OCI-LY3 (cell line): ENCODE measurements at regions not wholly inside any gene's neighbourhood (a gene's known extent, or its start where the extent isn't known, plus 50 kb on each side); places are given as distances from the start of the nearest gene placed in this dataset.

ENCODE experiments used
- H2AFZ ChIP-seq: fragments of 200-600, 300-600 bp; shearing (Covaris generic); 2 replicates; pipeline ENCODE4 v1.6.0; 2014; ENCODE audit warnings: antibody characterized with exemption, low read depth, low read length
- H3K27ac ChIP-seq: fragments of 200-600, 300-600 bp; sonication (generic); 2 replicates; pipeline ENCODE4 v1.5.1; 2014; ENCODE audit warnings: mild to moderate bottlenecking, low read length, moderate library complexity, mixed read lengths
- H3K27me3 ChIP-seq: fragments of 200-600, 300-600 bp; sonication (generic); 2 replicates; pipeline ENCODE4 v1.6.1; 2014; ENCODE audit warnings: low read depth, low read length, mixed read lengths
- H3K36me3 ChIP-seq: fragments of 200-600, 300-600 bp; sonication (generic); replicated peaks from 2 replicates; pipeline ENCODE3; 2014; ENCODE audit warnings: low read depth, low read length, mixed read lengths
- H3K4me1 ChIP-seq: fragments of 300-600, 200-600 bp; sonication (generic); 2 replicates; pipeline ENCODE4 v1.6.1; 2014; ENCODE audit warnings: low read length, mixed read lengths
- H3K4me2 ChIP-seq: fragments of 200-600, 300-600 bp; sonication (generic); 2 replicates; pipeline ENCODE4 v1.6.1; 2014; ENCODE audit warnings: low read length, mixed read lengths
- H3K4me3 ChIP-seq: fragments of 300-600, 200-600 bp; sonication (generic); 2 replicates; pipeline ENCODE4 v1.5.1; 2014; ENCODE audit warnings: antibody characterized with exemption, mild to moderate bottlenecking, low read length, moderate library complexity
- H3K79me2 ChIP-seq: fragments of 300-600, 200-600 bp; shearing (Covaris generic); 2 replicates; pipeline ENCODE4 v1.6.1; 2014; ENCODE audit warnings: mild to moderate bottlenecking, low read length, mixed read lengths
- H3K9ac ChIP-seq: fragments of 300-600, 200-600 bp; shearing (Covaris generic); 2 replicates; pipeline ENCODE4 v1.6.0; 2014; ENCODE audit warnings: mild to moderate bottlenecking, low read length, moderate library complexity
- H3K9me3 ChIP-seq: fragments of 200-600, 300-600 bp; shearing (Covaris generic); 2 replicates; pipeline ENCODE4 v1.6.1; 2014; ENCODE audit warnings: low read length, mixed read lengths; ENCODE audit not compliant: insufficient read depth
- H4K20me1 ChIP-seq: fragments of 200-600, 300-600 bp; sonication (generic); 2 replicates; pipeline ENCODE4 v1.6.1; 2016; ENCODE audit warnings: low read length, mixed read lengths; ENCODE audit not compliant: insufficient read depth
- EZH2phosphoT487 ChIP-seq: fragments of 200-600 bp; shearing (Covaris generic); IDR thresholded peaks from 2 replicates; pipeline ENCODE4 v1.6.1; 2018; ENCODE audit warnings: antibody characterized with exemption, mixed run types, low read depth
- TF ChIP-seq, protein P1 (sequence below): fragments of 200-600, 300-600 bp; sonication (generic); IDR thresholded peaks from 2 replicates; pipeline ENCODE4 v1.5.1; 2014; ENCODE audit warnings: antibody characterized with exemption, low read length, low read depth

DNA sequence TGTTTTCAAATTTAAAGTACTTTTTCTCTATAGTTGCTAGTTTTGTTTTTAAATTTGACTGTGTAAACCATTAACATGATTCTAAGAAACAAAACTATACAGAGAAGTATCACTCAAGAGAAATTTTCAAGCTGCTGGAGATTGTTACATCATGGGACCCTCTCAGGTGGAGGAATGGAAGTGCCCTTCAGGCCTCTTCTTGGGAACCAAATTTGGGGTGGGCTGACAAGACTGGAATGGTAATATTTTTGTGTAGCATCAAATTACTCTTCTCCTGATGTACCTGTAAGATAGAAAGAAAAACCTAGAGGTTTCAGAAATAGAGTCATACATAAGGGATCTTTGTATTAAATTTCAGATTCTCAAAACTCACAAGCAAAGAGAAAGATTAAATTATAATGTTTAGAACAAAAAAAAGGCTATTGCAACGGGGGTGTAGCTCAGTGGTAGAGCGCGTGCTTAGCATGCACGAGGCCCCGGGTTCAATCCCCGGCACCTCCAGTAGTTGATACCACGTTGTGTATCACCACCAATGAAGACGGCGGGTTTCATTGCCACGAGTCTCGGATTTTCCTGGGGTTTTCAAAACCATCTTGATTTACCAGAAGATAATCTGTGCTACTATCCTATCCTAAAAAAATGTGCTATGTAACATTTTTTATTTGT is 193.7 kb downstream of the GPX5 start:
- Histone ChIP-seq H3K27ac (no peak overlapping the region), H3K79me2 (no peaks in the 10 kb centered on the region), H3K36me3 (no peaks in the 10 kb centered on the region), H3K4me2 (peak overlapping the region; percentile 54), H3K27me3 (no peaks in the 10 kb centered on the region), H4K20me1 (no peaks in the 10 kb centered on the region), H3K4me1 (peaks cover 3% of the 10 kb centered on the region; the same call in 1 of the 2 replicates), H3K4me3 (peak overlapping the region; percentile 47; the same call in 1 of the 2 replicates), H2AFZ (no peak overlapping the region), H3K9me3 (no peaks in the 10 kb centered on the region), H3K9ac (no peak overlapping the region)
- no peak for TF ChIP-seq EZH2phosphoT487
- TF ChIP-seq, protein P1, sequence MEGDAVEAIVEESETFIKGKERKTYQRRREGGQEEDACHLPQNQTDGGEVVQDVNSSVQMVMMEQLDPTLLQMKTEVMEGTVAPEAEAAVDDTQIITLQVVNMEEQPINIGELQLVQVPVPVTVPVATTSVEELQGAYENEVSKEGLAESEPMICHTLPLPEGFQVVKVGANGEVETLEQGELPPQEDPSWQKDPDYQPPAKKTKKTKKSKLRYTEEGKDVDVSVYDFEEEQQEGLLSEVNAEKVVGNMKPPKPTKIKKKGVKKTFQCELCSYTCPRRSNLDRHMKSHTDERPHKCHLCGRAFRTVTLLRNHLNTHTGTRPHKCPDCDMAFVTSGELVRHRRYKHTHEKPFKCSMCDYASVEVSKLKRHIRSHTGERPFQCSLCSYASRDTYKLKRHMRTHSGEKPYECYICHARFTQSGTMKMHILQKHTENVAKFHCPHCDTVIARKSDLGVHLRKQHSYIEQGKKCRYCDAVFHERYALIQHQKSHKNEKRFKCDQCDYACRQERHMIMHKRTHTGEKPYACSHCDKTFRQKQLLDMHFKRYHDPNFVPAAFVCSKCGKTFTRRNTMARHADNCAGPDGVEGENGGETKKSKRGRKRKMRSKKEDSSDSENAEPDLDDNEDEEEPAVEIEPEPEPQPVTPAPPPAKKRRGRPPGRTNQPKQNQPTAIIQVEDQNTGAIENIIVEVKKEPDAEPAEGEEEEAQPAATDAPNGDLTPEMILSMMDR: no peak

DNA sequence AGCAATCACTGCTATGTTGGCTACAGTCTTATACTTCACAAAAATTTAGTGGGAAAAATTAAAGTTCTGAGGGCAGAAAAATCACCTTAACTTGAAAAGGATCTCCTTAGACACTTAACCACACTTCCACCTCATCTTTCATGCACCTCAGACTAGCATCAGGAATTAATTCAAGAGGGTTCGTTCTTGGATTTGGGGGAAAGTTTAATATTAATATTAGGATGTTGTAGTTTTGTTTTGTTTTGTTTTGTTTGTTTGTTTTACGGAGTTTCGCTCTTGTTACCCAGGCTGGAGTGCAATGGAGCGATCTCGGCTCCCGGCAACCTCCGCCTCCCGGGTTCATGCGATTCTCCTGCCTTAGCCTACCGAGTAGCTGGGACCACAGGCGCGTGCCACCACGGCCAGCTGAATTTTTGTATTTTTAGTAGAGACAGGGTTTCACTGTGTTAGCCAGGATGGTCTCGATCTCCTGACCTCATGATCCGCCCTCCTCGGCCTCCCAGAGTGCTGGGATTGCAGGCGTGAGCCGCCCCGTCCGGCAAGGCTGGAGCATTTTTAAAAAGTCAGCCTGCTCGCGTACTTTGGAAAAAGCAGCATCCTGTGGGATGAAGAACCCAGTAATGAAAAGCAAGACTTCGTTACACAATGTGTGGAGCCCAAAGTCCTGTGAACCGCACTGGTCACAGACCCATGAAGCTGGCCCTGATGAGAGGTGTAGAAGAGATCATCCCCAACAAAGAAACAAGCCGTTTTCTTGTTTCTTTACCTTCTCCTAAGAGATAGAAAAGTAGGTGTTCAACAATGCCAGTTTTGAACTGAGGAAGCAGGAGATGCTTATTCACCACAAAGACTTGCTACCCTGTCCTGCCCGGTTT is 194.9 kb downstream of the GPX5 start:
- Histone ChIP-seq H3K27ac (no peak overlapping the region), H3K79me2 (no peaks in the 10 kb centered on the region), H3K4me2 (peak overlapping the region; percentile 54)

DNA sequence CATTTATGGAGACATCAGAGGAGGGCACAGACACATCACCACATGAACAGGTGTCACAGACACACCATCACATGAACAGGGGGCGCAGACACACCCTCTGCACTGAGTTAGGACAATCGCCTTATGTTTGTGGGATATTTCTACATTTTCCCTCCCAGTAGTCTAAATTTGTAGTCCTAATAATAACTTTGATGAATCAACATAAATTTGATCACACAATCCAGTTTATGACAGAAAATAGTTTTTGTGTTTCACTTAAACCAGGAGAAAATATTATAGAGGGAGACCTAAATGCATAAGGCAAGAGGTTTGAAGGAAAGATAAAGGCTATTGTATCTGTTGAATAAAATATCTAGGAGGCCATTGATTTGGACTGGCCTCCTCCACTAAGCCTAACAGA is 195.7 kb downstream of the GPX5 start:
- Histone ChIP-seq H4K20me1 (no peaks in the 10 kb centered on the region), H3K4me2 (no peak overlapping the region), H3K4me1 (peaks cover 7% of the 10 kb centered on the region; the same call in 1 of the 2 replicates), H3K36me3 (no peaks in the 10 kb centered on the region), H3K79me2 (no peaks in the 10 kb centered on the region), H3K4me3 (no peak overlapping the region), H3K27me3 (no peaks in the 10 kb centered on the region), H3K9me3 (no peaks in the 10 kb centered on the region), H2AFZ (no peak overlapping the region), H3K27ac (no peak overlapping the region), H3K9ac (no peak overlapping the region)
- TF ChIP-seq EZH2phosphoT487: no peak
- TF ChIP-seq, protein P1: no peak

More for the DNA sequence above, 194.9 kb downstream of the GPX5 start:
- Histone ChIP-seq H3K36me3 (no peaks in the 10 kb centered on the region), H4K20me1 (no peaks in the 10 kb centered on the region), H2AFZ (no peak overlapping the region), H3K9ac (no peak overlapping the region), H3K27me3 (no peaks in the 10 kb centered on the region), H3K4me3 (peak overlapping the region; percentile 47; the same call in 1 of the 2 replicates), H3K9me3 (no peaks in the 10 kb centered on the region), H3K4me1 (peaks cover 3% of the 10 kb centered on the region; the same call in 1 of the 2 replicates)
- TF ChIP-seq, protein P1: no peak
- no peak for TF ChIP-seq EZH2phosphoT487

DNA sequence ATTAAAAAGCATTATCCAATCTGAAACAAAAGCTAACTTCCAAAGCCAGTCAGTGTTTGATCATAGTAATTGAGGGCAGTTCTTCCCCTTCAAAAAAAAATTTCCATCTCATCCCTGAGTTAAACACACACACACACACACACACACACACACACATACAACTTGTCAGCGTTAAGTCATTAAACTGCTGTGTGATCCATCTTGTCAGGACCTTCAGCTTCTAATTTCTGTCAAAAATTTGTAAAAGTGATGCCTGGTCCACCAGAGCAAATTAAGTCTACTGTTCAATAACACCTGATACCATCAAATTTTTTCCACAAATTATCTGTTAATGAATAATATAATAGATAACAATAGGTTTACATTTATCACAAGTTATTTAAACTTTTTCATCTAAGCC is 198.7 kb downstream of the GPX5 start:
- Histone ChIP-seq H3K4me2 (no peak overlapping the region), H3K9ac (no peak overlapping the region), H3K36me3 (no peaks in the 10 kb centered on the region), H3K4me3 (no peak overlapping the region), H3K27ac (no peak overlapping the region), H3K9me3 (no peaks in the 10 kb centered on the region), H4K20me1 (no peaks in the 10 kb centered on the region), H3K27me3 (no peaks in the 10 kb centered on the region), H3K79me2 (no peaks in the 10 kb centered on the region), H2AFZ (no peak overlapping the region), H3K4me1 (peaks cover 17% of the 10 kb centered on the region; the same call in 1 of the 2 replicates)
- TF ChIP-seq EZH2phosphoT487: no peak
- TF ChIP-seq, protein P1: no peak
